ENCODE measurements at regions not wholly inside any gene's neighbourhood (a gene's known extent, or its start where the extent isn't known, plus 50 kb on each side); places are given as distances from the start of the nearest gene placed in this dataset.

- WGBS, 2 donors (ENCODE audit: extremely low coverage in 2 of 2, insufficient read length in 2 of 2, insufficient replicate concordance in 1 of 2) = no CpG with 5 or more reads among the region's 3 CpGs
- Histone ChIP-seq H3K4me2 (ENCODE audit: insufficient read depth, low read length, poor library complexity, severe bottlenecking) (no peak overlapping the region), H2BK12ac (ENCODE audit: low read length) (no peak overlapping the region), H4K8ac (ENCODE audit: low read depth, low read length) (no peak overlapping the region), H3K27me3 (ENCODE audit: control insufficient read depth in 3 of 3, insufficient read depth in 3 of 3, low read depth in 1 of 3, low read length in 3 of 3) (no peaks in the 10 kb centered on the region), H3K4ac (ENCODE audit: low read length) (no peak overlapping the region), H3K14ac (ENCODE audit: low read length) (no peak overlapping the region), H2AK5ac (ENCODE audit: low read depth, low read length) (no peak overlapping the region), H2BK5ac (ENCODE audit: low read length) (no peak overlapping the region), H3K4me3 (ENCODE audit: low read length in 2 of 2) (no peak overlapping the region), H2AFZ (ENCODE audit: low read length) (no peak overlapping the region), H3K23ac (ENCODE audit: low read depth, low read length, poor library complexity) (no peak overlapping the region), H2BK15ac (ENCODE audit: low read length) (no peak overlapping the region), H2BK120ac (ENCODE audit: low read depth, low read length) (no peak overlapping the region), H3K36me3 (replicated peaks in 1 of 2; ENCODE audit: control insufficient read depth in 2 of 2, insufficient read depth in 2 of 2, low read length in 2 of 2) (no peaks in the 10 kb centered on the region), H3K4me1 (ENCODE audit: control insufficient read depth in 2 of 2, insufficient read depth in 1 of 2, low read depth in 1 of 2, low read length in 2 of 2) (peaks cover 0 to 7% of the 10 kb centered on the region in 2 donors), H3K79me1 (ENCODE audit: low read depth, low read length) (peaks cover 2% of the 10 kb centered on the region), H3K18ac (ENCODE audit: low read length) (no peak overlapping the region), H4K91ac (ENCODE audit: low read depth, low read length, poor library complexity) (no peak overlapping the region), H3K9ac (ENCODE audit: low read depth, low read length, poor library complexity) (no peak overlapping the region), H3K27ac (replicated peaks; ENCODE audit: low read length) (no peak overlapping the region), H3K9me3 (replicated peaks in 1 of 2; ENCODE audit: control insufficient read depth in 2 of 2, insufficient read depth in 1 of 2, low read depth in 1 of 2, low read length in 2 of 2) (no peaks in the 10 kb centered on the region)
- no peak for DNase-seq (ENCODE audit: low spot score)
Observed at GRCh38 chr10:36801660-36802059, 323.7 kb upstream of the ANKRD30A start.

GRCh38 chr10:36794981-36795380, 330.4 kb upstream of the ANKRD30A start:
- Histone ChIP-seq H2AK5ac (ENCODE audit: low read depth, low read length) (no peak overlapping the region), H4K91ac (ENCODE audit: low read depth, low read length, poor library complexity) (no peak overlapping the region), H2BK120ac (ENCODE audit: low read depth, low read length) (no peak overlapping the region), H3K27ac (replicated peaks; ENCODE audit: low read length) (no peak overlapping the region), H3K14ac (ENCODE audit: low read length) (no peak overlapping the region), H3K9ac (ENCODE audit: low read depth, low read length, poor library complexity) (no peak overlapping the region), H3K27me3 (ENCODE audit: control insufficient read depth in 3 of 3, insufficient read depth in 3 of 3, low read depth in 1 of 3, low read length in 3 of 3) (no peaks in the 10 kb centered on the region), H3K79me1 (ENCODE audit: low read depth, low read length) (peaks cover 2% of the 10 kb centered on the region), H2BK15ac (ENCODE audit: low read length) (no peak overlapping the region), H3K9me3 (replicated peaks in 1 of 2; ENCODE audit: control insufficient read depth in 2 of 2, insufficient read depth in 1 of 2, low read depth in 1 of 2, low read length in 2 of 2) (no peaks in the 10 kb centered on the region), H3K4me2 (ENCODE audit: insufficient read depth, low read length, poor library complexity, severe bottlenecking) (no peak overlapping the region), H3K18ac (ENCODE audit: low read length) (no peak overlapping the region), H3K36me3 (replicated peaks in 1 of 2; ENCODE audit: control insufficient read depth in 2 of 2, insufficient read depth in 2 of 2, low read length in 2 of 2) (no peaks in the 10 kb centered on the region), H3K4me1 (ENCODE audit: control insufficient read depth in 2 of 2, insufficient read depth in 1 of 2, low read depth in 1 of 2, low read length in 2 of 2) (no peaks in the 10 kb centered on the region), H2AFZ (ENCODE audit: low read length) (no peak overlapping the region), H2BK12ac (ENCODE audit: low read length) (no peak overlapping the region), H4K8ac (ENCODE audit: low read depth, low read length) (no peak overlapping the region), H3K23ac (ENCODE audit: low read depth, low read length, poor library complexity) (no peak overlapping the region), H3K4ac (ENCODE audit: low read length) (no peak overlapping the region), H2BK5ac (ENCODE audit: low read length) (no peak overlapping the region), H3K4me3 (ENCODE audit: low read length in 2 of 2) (no peak overlapping the region)
- DNase-seq (ENCODE audit: low spot score) = no peak
- no CpG with 5 or more reads among the region's 3 CpGs for WGBS, 2 donors (ENCODE audit: extremely low coverage in 2 of 2, insufficient read length in 2 of 2, insufficient replicate concordance in 1 of 2)

GRCh38 chr10:36789974-36790373, 335.4 kb upstream of the ANKRD30A start:
- no peaks in the 10 kb centered on the region for H3K27me3 ChIP-seq (ENCODE audit: control insufficient read depth in 3 of 3, insufficient read depth in 3 of 3, low read depth in 1 of 3, low read length in 3 of 3)
- no CpG with 5 or more reads among the region's 4 CpGs for WGBS, 2 donors (ENCODE audit: extremely low coverage in 2 of 2, insufficient read length in 2 of 2, insufficient replicate concordance in 1 of 2)
- no peak overlapping the region for H3K9ac ChIP-seq (ENCODE audit: low read depth, low read length, poor library complexity)
- H3K79me1 ChIP-seq (ENCODE audit: low read depth, low read length) = no peaks in the 10 kb centered on the region
- no peak overlapping the region for H2AFZ ChIP-seq (ENCODE audit: low read length)
- H3K27ac ChIP-seq (replicated peaks; ENCODE audit: low read length) = no peak overlapping the region
- no peak overlapping the region for H2AK5ac ChIP-seq (ENCODE audit: low read depth, low read length)
- no peak overlapping the region for H3K18ac ChIP-seq (ENCODE audit: low read length)
- no peaks in the 10 kb centered on the region for H3K36me3 ChIP-seq (replicated peaks in 1 of 2; ENCODE audit: control insufficient read depth in 2 of 2, insufficient read depth in 2 of 2, low read length in 2 of 2)
- no peak overlapping the region for H2BK120ac ChIP-seq (ENCODE audit: low read depth, low read length)
- no peak overlapping the region for H2BK12ac ChIP-seq (ENCODE audit: low read length)
- no peak overlapping the region for H4K91ac ChIP-seq (ENCODE audit: low read depth, low read length, poor library complexity)
- no peak overlapping the region for H4K8ac ChIP-seq (ENCODE audit: low read depth, low read length)
- H3K4me3 ChIP-seq (ENCODE audit: low read length in 2 of 2) = no peak overlapping the region
- no peak overlapping the region for H2BK5ac ChIP-seq (ENCODE audit: low read length)
- no peak overlapping the region for H2BK15ac ChIP-seq (ENCODE audit: low read length)
- H3K4me2 ChIP-seq (ENCODE audit: insufficient read depth, low read length, poor library complexity, severe bottlenecking) = no peak overlapping the region
- no peak overlapping the region for H3K23ac ChIP-seq (ENCODE audit: low read depth, low read length, poor library complexity)
- no peaks in the 10 kb centered on the region for H3K9me3 ChIP-seq (replicated peaks in 1 of 2; ENCODE audit: control insufficient read depth in 2 of 2, insufficient read depth in 1 of 2, low read depth in 1 of 2, low read length in 2 of 2)
- DNase-seq (ENCODE audit: low spot score) = no peak
- H3K4ac ChIP-seq (ENCODE audit: low read length) = no peak overlapping the region
- no peaks in the 10 kb centered on the region for H3K4me1 ChIP-seq (ENCODE audit: control insufficient read depth in 2 of 2, insufficient read depth in 1 of 2, low read depth in 1 of 2, low read length in 2 of 2)
- H3K14ac ChIP-seq (ENCODE audit: low read length) = no peak overlapping the region

GRCh38 chr10:36788152-36788551, 337.2 kb upstream of the ANKRD30A start:
- Histone ChIP-seq H3K14ac (ENCODE audit: low read length) (no peak overlapping the region), H3K9me3 (replicated peaks in 1 of 2; ENCODE audit: control insufficient read depth in 2 of 2, insufficient read depth in 1 of 2, low read depth in 1 of 2, low read length in 2 of 2) (no peaks in the 10 kb centered on the region), H3K18ac (ENCODE audit: low read length) (no peak overlapping the region), H2BK12ac (ENCODE audit: low read length) (no peak overlapping the region), H3K27ac (replicated peaks; ENCODE audit: low read length) (no peak overlapping the region), H2BK15ac (ENCODE audit: low read length) (no peak overlapping the region), H3K23ac (ENCODE audit: low read depth, low read length, poor library complexity) (no peak overlapping the region), H3K4me3 (ENCODE audit: low read length in 2 of 2) (no peak overlapping the region), H3K36me3 (replicated peaks in 1 of 2; ENCODE audit: control insufficient read depth in 2 of 2, insufficient read depth in 2 of 2, low read length in 2 of 2) (no peaks in the 10 kb centered on the region), H2BK120ac (ENCODE audit: low read depth, low read length) (no peak overlapping the region), H3K79me1 (ENCODE audit: low read depth, low read length) (no peaks in the 10 kb centered on the region), H3K4ac (ENCODE audit: low read length) (no peak overlapping the region), H4K91ac (ENCODE audit: low read depth, low read length, poor library complexity) (no peak overlapping the region), H2BK5ac (ENCODE audit: low read length) (no peak overlapping the region), H4K8ac (ENCODE audit: low read depth, low read length) (no peak overlapping the region), H3K4me1 (ENCODE audit: control insufficient read depth in 2 of 2, insufficient read depth in 1 of 2, low read depth in 1 of 2, low read length in 2 of 2) (no peaks in the 10 kb centered on the region), H3K4me2 (ENCODE audit: insufficient read depth, low read length, poor library complexity, severe bottlenecking) (no peak overlapping the region), H3K27me3 (ENCODE audit: control insufficient read depth in 3 of 3, insufficient read depth in 3 of 3, low read depth in 1 of 3, low read length in 3 of 3) (no peaks in the 10 kb centered on the region), H3K9ac (ENCODE audit: low read depth, low read length, poor library complexity) (no peak overlapping the region), H2AK5ac (ENCODE audit: low read depth, low read length) (no peak overlapping the region), H2AFZ (ENCODE audit: low read length) (no peak overlapping the region)
- WGBS, 2 donors (ENCODE audit: extremely low coverage in 2 of 2, insufficient read length in 2 of 2, insufficient replicate concordance in 1 of 2) = no CpG with 5 or more reads among the region's 2 CpGs
- no peak for DNase-seq (ENCODE audit: low spot score)

Measured in neuronal stem cell (in vitro differentiated cells).